ENCODE measurements at regions not wholly inside any gene's neighbourhood (a gene's known extent, or its start where the extent isn't known, plus 50 kb on each side); places are given as distances from the start of the nearest gene placed in this dataset.

GRCh38 chr4:12973522-12973921 is 510.6 kb downstream of the RAB28 start:
- no peak overlapping the region for H3K27ac ChIP-seq
- ATAC-seq, result no peak
- intact Hi-C loops (cut with DNase I), result no loop called here
- no peak for DNase-seq
- no peaks in the 10 kb centered on the region for H3K4me1 ChIP-seq
- no peak for TF ChIP-seq CTCF (IDR thresholded peaks at IDR 0.05)
- no peaks in the 10 kb centered on the region for H3K27me3 ChIP-seq
- no peaks in the 10 kb centered on the region for H3K36me3 ChIP-seq
- no peaks in the 10 kb centered on the region for H3K9me3 ChIP-seq
- WGBS, 2 donors, result 71 to 72% methylated on average over 2 of the region's 2 CpGs
- H3K4me3 ChIP-seq, result no peak overlapping the region
- FAIRE-seq, result no peak

GRCh38 chr4:12968345-12968744 is 515.8 kb downstream of the RAB28 start:
- no peaks in the 10 kb centered on the region for H3K4me1 ChIP-seq
- DNase-seq, result no peak
- FAIRE-seq, result no peak
- TF ChIP-seq CTCF (IDR thresholded peaks at IDR 0.05), result no peak
- no peaks in the 10 kb centered on the region for H3K36me3 ChIP-seq
- H3K4me3 ChIP-seq, result no peak overlapping the region
- H3K27ac ChIP-seq, result no peak overlapping the region
- 65 to 67% methylated on average over 4 of the region's 4 CpGs for WGBS, 2 donors
- H3K27me3 ChIP-seq, result no peaks in the 10 kb centered on the region
- intact Hi-C loops (cut with DNase I), result no loop called here
- no peak for ATAC-seq
- H3K9me3 ChIP-seq, result no peaks in the 10 kb centered on the region

DNA sequence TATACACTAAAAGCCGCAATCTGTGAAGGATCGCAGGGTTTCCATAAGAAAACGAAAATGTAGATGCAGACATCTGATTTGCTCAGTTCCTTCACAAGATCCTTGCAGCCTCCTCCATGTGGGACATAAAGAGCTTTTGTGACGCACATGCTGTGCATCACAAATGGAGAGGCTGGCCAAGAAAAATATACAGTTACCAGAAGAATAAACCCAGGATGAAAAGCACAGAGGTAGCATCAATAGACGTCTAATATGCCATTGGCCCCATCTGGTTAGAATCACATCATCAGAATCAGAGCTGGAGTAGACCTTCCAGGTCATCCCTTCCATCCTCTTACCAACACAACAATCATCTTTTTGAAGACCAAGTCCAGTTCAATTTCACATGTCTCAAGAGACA is 517.4 kb downstream of the RAB28 start:
- 70 to 86% methylated on average over 5 of the region's 5 CpGs for WGBS, 2 donors
- intact Hi-C loops (cut with DNase I), result no loop called here

GRCh38 chr4:12965334-12965733 is 518.8 kb downstream of the RAB28 start:
- ATAC-seq (no peak), DNase-seq (no peak), FAIRE-seq (no peak)
- intact Hi-C loops (cut with DNase I), result no loop called here
- no peak for TF ChIP-seq CTCF (IDR thresholded peaks at IDR 0.05)
- H3K27me3 ChIP-seq, result no peaks in the 10 kb centered on the region
- H3K4me3 ChIP-seq, result no peak overlapping the region
- H3K4me1 ChIP-seq, result no peaks in the 10 kb centered on the region
- no peaks in the 10 kb centered on the region for H3K9me3 ChIP-seq
- WGBS, 2 donors, result 59 to 64% methylated on average over 4 of the region's 4 CpGs
- no peaks in the 10 kb centered on the region for H3K36me3 ChIP-seq
- H3K27ac ChIP-seq, result no peak overlapping the region

More for the DNA sequence above, 517.4 kb downstream of the RAB28 start:
- Histone ChIP-seq H3K4me3 (no peak overlapping the region), H3K27me3 (no peaks in the 10 kb centered on the region), H3K9me3 (no peaks in the 10 kb centered on the region), H3K36me3 (no peaks in the 10 kb centered on the region), H3K4me1 (no peaks in the 10 kb centered on the region), H3K27ac (no peak overlapping the region)
- no peak for DNase-seq
- FAIRE-seq, result no peak
- no peak for TF ChIP-seq CTCF (IDR thresholded peaks at IDR 0.05)
- no peak for ATAC-seq

GRCh38 chr4:12963912-12964311 is 520.2 kb downstream of the RAB28 start:
- no peaks in the 10 kb centered on the region for H3K27me3 ChIP-seq
- no peak for DNase-seq
- TF ChIP-seq CTCF (IDR thresholded peaks at IDR 0.05), result no peak
- no peaks in the 10 kb centered on the region for H3K4me1 ChIP-seq
- no peaks in the 10 kb centered on the region for H3K36me3 ChIP-seq
- 52 to 64% methylated on average over 1 of the region's 1 CpG for WGBS, 2 donors
- no peaks in the 10 kb centered on the region for H3K9me3 ChIP-seq
- ATAC-seq, result no peak
- intact Hi-C loops (cut with DNase I), result no loop called here
- FAIRE-seq, result no peak
- H3K4me3 ChIP-seq, result no peak overlapping the region
- H3K27ac ChIP-seq, result no peak overlapping the region

Measured in pancreas (tissue), 10 donors.